Stimulated activated CD4-positive, alpha-beta T cell treated with anti-CD3 and anti-CD28 coated beads, Interleukin-1b, Interleukin-23, amount 100 ng/mL, for 24 hours (primary cell): ENCODE measurements at regions not wholly inside any gene's neighbourhood (a gene's known extent, or its start where the extent isn't known, plus 50 kb on each side); places are given as distances from the start of the nearest gene placed in this dataset.

Source experiments
- DNase-seq, 4 experiments: peaks; one replicate each; pipeline ENCODE4 v3.0.0-alpha.2; 2020; ENCODE audit warnings: low read depth in 4 of 4, low spot score in 1 of 4

GRCh38 chr9:89765211-89765946 lies 160.6 kb downstream of the GADD45G start:
- DNase-seq, result no peak

- DNase-seq, result no peak
These were observed 162.2 kb downstream of the GADD45G start for GRCh38 chr9:89766991-89767390.

GRCh38 chr9:89768051-89768450 lies 163.2 kb downstream of the GADD45G start:
- no peak for DNase-seq

GRCh38 chr9:89768650-89769071 lies 163.8 kb downstream of the GADD45G start:
- no peak for DNase-seq

- no peak for DNase-seq
These were observed 165.8 kb downstream of the GADD45G start for GRCh38 chr9:89770531-89771174.

GRCh38 chr9:89771205-89771604 lies 166.4 kb downstream of the GADD45G start:
- DNase-seq, result no peak

GRCh38 chr9:89773170-89773569 lies 168.4 kb downstream of the GADD45G start:
- no peak for DNase-seq

- DNase-seq, result no peak
These were observed 170.1 kb downstream of the GADD45G start for GRCh38 chr9:89774858-89775370.

GRCh38 chr9:89775641-89776040 lies 170.8 kb downstream of the GADD45G start:
- no peak for DNase-seq

- DNase-seq, result no peak
These were observed 172.1 kb downstream of the GADD45G start for GRCh38 chr9:89776795-89777525.

GRCh38 chr9:89777544-89777943 lies 172.7 kb downstream of the GADD45G start:
- DNase-seq, result no peak

- DNase-seq, result no peak
These were observed 173.6 kb downstream of the GADD45G start for GRCh38 chr9:89778100-89779090.

GRCh38 chr9:89779405-89780203 lies 174.8 kb downstream of the GADD45G start:
- no peak for DNase-seq

- DNase-seq, result no peak
These were observed 176.1 kb downstream of the GADD45G start for GRCh38 chr9:89780959-89781358.

GRCh38 chr9:89781838-89782540 lies 177.2 kb downstream of the GADD45G start:
- DNase-seq, result no peak

- DNase-seq, result no peak
These were observed 181.8 kb downstream of the GADD45G start for GRCh38 chr9:89786655-89787054.

GRCh38 chr9:89787595-89787994 lies 182.8 kb downstream of the GADD45G start:
- DNase-seq, result no peak

- DNase-seq, result no peak
These were observed 183.6 kb downstream of the GADD45G start for GRCh38 chr9:89788434-89788833.

- no peak for DNase-seq
These were observed 185.2 kb downstream of the GADD45G start for GRCh38 chr9:89789922-89790510.
